OCI-LY3 (cell line): ENCODE measurements at regions not wholly inside any gene's neighbourhood (a gene's known extent, or its start where the extent isn't known, plus 50 kb on each side); places are given as distances from the start of the nearest gene placed in this dataset.

Source experiments
- H2AFZ ChIP-seq: fragments of 200-600, 300-600 bp; shearing (Covaris generic); 2 replicates; pipeline ENCODE4 v1.6.0; 2014; ENCODE audit warnings: antibody characterized with exemption, low read depth, low read length
- H3K27ac ChIP-seq: fragments of 200-600, 300-600 bp; sonication (generic); 2 replicates; pipeline ENCODE4 v1.5.1; 2014; ENCODE audit warnings: mild to moderate bottlenecking, low read length, moderate library complexity, mixed read lengths
- H3K27me3 ChIP-seq: fragments of 200-600, 300-600 bp; sonication (generic); 2 replicates; pipeline ENCODE4 v1.6.1; 2014; ENCODE audit warnings: low read depth, low read length, mixed read lengths
- H3K36me3 ChIP-seq: fragments of 200-600, 300-600 bp; sonication (generic); replicated peaks from 2 replicates; pipeline ENCODE3; 2014; ENCODE audit warnings: low read depth, low read length, mixed read lengths
- H3K4me1 ChIP-seq: fragments of 300-600, 200-600 bp; sonication (generic); 2 replicates; pipeline ENCODE4 v1.6.1; 2014; ENCODE audit warnings: low read length, mixed read lengths
- H3K4me2 ChIP-seq: fragments of 200-600, 300-600 bp; sonication (generic); 2 replicates; pipeline ENCODE4 v1.6.1; 2014; ENCODE audit warnings: low read length, mixed read lengths
- H3K4me3 ChIP-seq: fragments of 300-600, 200-600 bp; sonication (generic); 2 replicates; pipeline ENCODE4 v1.5.1; 2014; ENCODE audit warnings: antibody characterized with exemption, mild to moderate bottlenecking, low read length, moderate library complexity
- H3K79me2 ChIP-seq: fragments of 300-600, 200-600 bp; shearing (Covaris generic); 2 replicates; pipeline ENCODE4 v1.6.1; 2014; ENCODE audit warnings: mild to moderate bottlenecking, low read length, mixed read lengths
- H3K9ac ChIP-seq: fragments of 300-600, 200-600 bp; shearing (Covaris generic); 2 replicates; pipeline ENCODE4 v1.6.0; 2014; ENCODE audit warnings: mild to moderate bottlenecking, low read length, moderate library complexity
- H3K9me3 ChIP-seq: fragments of 200-600, 300-600 bp; shearing (Covaris generic); 2 replicates; pipeline ENCODE4 v1.6.1; 2014; ENCODE audit warnings: low read length, mixed read lengths; ENCODE audit not compliant: insufficient read depth
- H4K20me1 ChIP-seq: fragments of 200-600, 300-600 bp; sonication (generic); 2 replicates; pipeline ENCODE4 v1.6.1; 2016; ENCODE audit warnings: low read length, mixed read lengths; ENCODE audit not compliant: insufficient read depth
- EZH2phosphoT487 ChIP-seq: fragments of 200-600 bp; shearing (Covaris generic); IDR thresholded peaks from 2 replicates; pipeline ENCODE4 v1.6.1; 2018; ENCODE audit warnings: antibody characterized with exemption, mixed run types, low read depth
- TF ChIP-seq, protein P1 (sequence below): fragments of 200-600, 300-600 bp; sonication (generic); IDR thresholded peaks from 2 replicates; pipeline ENCODE4 v1.5.1; 2014; ENCODE audit warnings: antibody characterized with exemption, low read length, low read depth

DNA sequence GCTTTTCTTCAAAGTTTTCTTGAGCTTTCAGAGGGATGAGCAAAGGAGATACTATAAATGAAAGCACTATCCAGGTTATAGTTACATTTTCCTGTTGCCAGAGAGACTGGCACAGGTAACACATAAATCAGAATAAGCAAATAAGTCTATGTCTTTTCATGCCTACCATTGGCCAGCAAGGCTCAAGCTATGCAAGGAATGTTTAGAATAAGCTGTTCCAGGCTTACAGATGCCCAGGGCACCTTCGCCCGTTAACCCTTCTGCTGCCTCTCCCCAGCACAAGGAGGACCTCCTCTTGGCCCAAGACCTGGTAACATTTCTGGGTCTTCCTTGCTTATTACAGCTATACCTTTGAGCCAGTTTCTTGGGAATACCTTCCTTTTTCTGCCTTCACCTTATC is 233.7 kb upstream of the MEIS1 start:
- H3K4me2 ChIP-seq = no peak overlapping the region
- H3K36me3 ChIP-seq = no peaks in the 10 kb centered on the region
- H3K4me3 ChIP-seq = no peak overlapping the region
- TF ChIP-seq EZH2phosphoT487 = no peak
- TF ChIP-seq, protein P1, sequence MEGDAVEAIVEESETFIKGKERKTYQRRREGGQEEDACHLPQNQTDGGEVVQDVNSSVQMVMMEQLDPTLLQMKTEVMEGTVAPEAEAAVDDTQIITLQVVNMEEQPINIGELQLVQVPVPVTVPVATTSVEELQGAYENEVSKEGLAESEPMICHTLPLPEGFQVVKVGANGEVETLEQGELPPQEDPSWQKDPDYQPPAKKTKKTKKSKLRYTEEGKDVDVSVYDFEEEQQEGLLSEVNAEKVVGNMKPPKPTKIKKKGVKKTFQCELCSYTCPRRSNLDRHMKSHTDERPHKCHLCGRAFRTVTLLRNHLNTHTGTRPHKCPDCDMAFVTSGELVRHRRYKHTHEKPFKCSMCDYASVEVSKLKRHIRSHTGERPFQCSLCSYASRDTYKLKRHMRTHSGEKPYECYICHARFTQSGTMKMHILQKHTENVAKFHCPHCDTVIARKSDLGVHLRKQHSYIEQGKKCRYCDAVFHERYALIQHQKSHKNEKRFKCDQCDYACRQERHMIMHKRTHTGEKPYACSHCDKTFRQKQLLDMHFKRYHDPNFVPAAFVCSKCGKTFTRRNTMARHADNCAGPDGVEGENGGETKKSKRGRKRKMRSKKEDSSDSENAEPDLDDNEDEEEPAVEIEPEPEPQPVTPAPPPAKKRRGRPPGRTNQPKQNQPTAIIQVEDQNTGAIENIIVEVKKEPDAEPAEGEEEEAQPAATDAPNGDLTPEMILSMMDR = no peak
- no peaks in the 10 kb centered on the region; the same call in 1 of the 2 replicates for H3K27me3 ChIP-seq
- no peaks in the 10 kb centered on the region for H3K9me3 ChIP-seq
- no peaks in the 10 kb centered on the region for H4K20me1 ChIP-seq
- H2AFZ ChIP-seq = no peak overlapping the region
- H3K79me2 ChIP-seq = no peaks in the 10 kb centered on the region
- H3K27ac ChIP-seq = no peak overlapping the region
- H3K4me1 ChIP-seq = no peaks in the 10 kb centered on the region
- H3K9ac ChIP-seq = no peak overlapping the region

DNA sequence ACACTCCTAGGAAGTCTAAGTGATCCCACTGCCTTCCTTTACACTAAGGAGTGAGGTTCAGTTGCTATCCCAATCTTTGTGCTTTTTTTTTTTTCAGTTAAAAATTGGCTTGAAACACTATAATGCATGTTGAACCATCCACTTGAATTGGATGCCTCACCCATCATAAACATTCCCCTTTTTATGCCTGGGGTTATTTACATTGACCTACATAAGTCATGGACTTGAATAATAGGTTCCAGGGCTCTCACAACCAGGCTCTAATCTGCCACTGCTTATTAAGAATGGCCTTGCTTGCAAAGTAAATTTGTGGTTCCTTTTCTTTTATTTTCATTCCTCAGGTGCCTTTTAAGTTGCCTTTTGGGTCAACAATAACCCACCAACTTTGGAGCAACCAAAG is 236.1 kb upstream of the MEIS1 start:
- Histone ChIP-seq H3K9me3 (no peaks in the 10 kb centered on the region), H2AFZ (no peak overlapping the region), H3K4me2 (no peak overlapping the region), H4K20me1 (no peaks in the 10 kb centered on the region), H3K36me3 (no peaks in the 10 kb centered on the region), H3K27me3 (no peaks in the 10 kb centered on the region; the same call in 1 of the 2 replicates), H3K79me2 (no peaks in the 10 kb centered on the region), H3K27ac (no peak overlapping the region), H3K9ac (no peak overlapping the region), H3K4me1 (no peaks in the 10 kb centered on the region), H3K4me3 (no peak overlapping the region)
- no peak for TF ChIP-seq EZH2phosphoT487
- TF ChIP-seq, protein P1 = no peak

DNA sequence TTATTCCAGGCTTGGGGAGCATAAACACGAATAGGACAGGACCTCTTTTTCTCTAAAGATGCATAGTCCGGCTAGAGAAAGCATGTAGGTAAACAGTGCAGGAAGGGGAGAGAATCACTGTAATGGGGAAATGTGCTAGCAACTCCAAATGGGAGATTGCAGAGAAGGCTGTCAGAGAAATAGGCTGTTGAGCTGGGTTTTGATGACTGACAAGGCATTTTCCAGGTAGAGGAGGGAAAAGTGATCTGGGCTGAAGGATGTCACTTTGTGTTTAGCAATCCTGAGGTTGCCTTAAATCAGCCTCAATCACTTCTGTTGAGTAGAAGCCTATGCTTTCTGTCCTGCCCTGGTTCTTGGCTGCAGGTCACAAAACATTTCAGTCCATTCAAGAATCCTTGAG is 242.0 kb upstream of the MEIS1 start:
- Histone ChIP-seq H3K36me3 (no peaks in the 10 kb centered on the region), H3K4me1 (no peaks in the 10 kb centered on the region), H3K4me2 (no peak overlapping the region), H3K9ac (no peak overlapping the region), H3K27me3 (no peaks in the 10 kb centered on the region), H4K20me1 (no peaks in the 10 kb centered on the region), H3K9me3 (no peaks in the 10 kb centered on the region), H3K27ac (no peak overlapping the region), H3K79me2 (no peaks in the 10 kb centered on the region), H2AFZ (no peak overlapping the region), H3K4me3 (no peak overlapping the region)
- TF ChIP-seq EZH2phosphoT487 = no peak
- TF ChIP-seq, protein P1 = no peak

DNA sequence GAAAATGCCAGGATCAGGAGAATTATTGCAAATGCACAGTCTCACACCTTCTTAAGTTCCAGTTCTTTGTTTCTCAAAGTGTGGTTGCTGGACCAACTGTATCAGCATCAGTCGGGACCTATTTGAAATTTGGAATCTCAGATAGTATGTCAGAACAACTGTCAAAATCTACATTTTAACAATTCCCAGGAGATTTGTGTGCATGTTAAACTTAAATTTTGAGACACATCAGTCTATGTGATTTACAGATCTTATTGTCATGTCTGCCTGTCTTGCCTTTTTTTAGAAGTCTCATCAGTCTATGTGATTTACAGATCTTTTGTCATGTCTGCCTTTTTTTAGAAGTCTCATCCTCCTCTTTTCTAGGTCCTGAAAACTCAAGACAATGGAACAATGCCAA is 243.6 kb upstream of the MEIS1 start:
- Histone ChIP-seq H3K4me1 (no peaks in the 10 kb centered on the region), H2AFZ (no peak overlapping the region), H4K20me1 (no peaks in the 10 kb centered on the region), H3K79me2 (no peaks in the 10 kb centered on the region), H3K36me3 (no peaks in the 10 kb centered on the region), H3K27ac (no peak overlapping the region), H3K4me2 (no peak overlapping the region), H3K4me3 (no peak overlapping the region), H3K9me3 (no peaks in the 10 kb centered on the region), H3K27me3 (no peaks in the 10 kb centered on the region), H3K9ac (no peak overlapping the region)
- TF ChIP-seq EZH2phosphoT487 = no peak
- TF ChIP-seq, protein P1 = no peak
